Liver (tissue), 3 donors: ENCODE measurements at regions not wholly inside any gene's neighbourhood (a gene's known extent, or its start where the extent isn't known, plus 50 kb on each side); places are given as distances from the start of the nearest gene placed in this dataset.

ENCODE experiments used
- RAD21 ChIP-seq, 2 donors: IDR thresholded peaks; 2 replicates each; pipeline ENCODE4 v1.6.1; 2016; ENCODE audit warnings: antibody characterized with exemption in 2 of 2, mild to moderate bottlenecking in 2 of 2
- SP1 ChIP-seq: IDR thresholded peaks from 2 replicates; pipeline ENCODE4 v1.6.1; 2018; ENCODE audit warnings: antibody characterized with exemption, mild to moderate bottlenecking
- TAF1 ChIP-seq: conservative IDR thresholded peaks from 2 replicates; pipeline ENCODE4 v1.6.1; 2016; ENCODE audit warnings: antibody characterized with exemption, mild to moderate bottlenecking
- TF ChIP-seq, protein P1 (sequence below): IDR thresholded peaks from 2 replicates; pipeline ENCODE4 v1.6.1; 2016; ENCODE audit warnings: antibody characterized with exemption, mild to moderate bottlenecking
- TF ChIP-seq, protein P2 (sequence below): fragments of 150-350 bp; IDR thresholded peaks from 2 replicates; pipeline ENCODE4 v1.5.1; 2017; ENCODE audit warnings: improper control_type of control experiment, low read depth, low read length; ENCODE audit not compliant: missing input control
- donor health status: healthy.
- donor health status: healthy.

GRCh38 chr9:135344523-135344901 lies 135.1 kb upstream of the PPP1R26 start:
- TF ChIP-seq, protein P1, sequence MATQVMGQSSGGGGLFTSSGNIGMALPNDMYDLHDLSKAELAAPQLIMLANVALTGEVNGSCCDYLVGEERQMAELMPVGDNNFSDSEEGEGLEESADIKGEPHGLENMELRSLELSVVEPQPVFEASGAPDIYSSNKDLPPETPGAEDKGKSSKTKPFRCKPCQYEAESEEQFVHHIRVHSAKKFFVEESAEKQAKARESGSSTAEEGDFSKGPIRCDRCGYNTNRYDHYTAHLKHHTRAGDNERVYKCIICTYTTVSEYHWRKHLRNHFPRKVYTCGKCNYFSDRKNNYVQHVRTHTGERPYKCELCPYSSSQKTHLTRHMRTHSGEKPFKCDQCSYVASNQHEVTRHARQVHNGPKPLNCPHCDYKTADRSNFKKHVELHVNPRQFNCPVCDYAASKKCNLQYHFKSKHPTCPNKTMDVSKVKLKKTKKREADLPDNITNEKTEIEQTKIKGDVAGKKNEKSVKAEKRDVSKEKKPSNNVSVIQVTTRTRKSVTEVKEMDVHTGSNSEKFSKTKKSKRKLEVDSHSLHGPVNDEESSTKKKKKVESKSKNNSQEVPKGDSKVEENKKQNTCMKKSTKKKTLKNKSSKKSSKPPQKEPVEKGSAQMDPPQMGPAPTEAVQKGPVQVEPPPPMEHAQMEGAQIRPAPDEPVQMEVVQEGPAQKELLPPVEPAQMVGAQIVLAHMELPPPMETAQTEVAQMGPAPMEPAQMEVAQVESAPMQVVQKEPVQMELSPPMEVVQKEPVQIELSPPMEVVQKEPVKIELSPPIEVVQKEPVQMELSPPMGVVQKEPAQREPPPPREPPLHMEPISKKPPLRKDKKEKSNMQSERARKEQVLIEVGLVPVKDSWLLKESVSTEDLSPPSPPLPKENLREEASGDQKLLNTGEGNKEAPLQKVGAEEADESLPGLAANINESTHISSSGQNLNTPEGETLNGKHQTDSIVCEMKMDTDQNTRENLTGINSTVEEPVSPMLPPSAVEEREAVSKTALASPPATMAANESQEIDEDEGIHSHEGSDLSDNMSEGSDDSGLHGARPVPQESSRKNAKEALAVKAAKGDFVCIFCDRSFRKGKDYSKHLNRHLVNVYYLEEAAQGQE = no peak
- TF ChIP-seq, protein P2, sequence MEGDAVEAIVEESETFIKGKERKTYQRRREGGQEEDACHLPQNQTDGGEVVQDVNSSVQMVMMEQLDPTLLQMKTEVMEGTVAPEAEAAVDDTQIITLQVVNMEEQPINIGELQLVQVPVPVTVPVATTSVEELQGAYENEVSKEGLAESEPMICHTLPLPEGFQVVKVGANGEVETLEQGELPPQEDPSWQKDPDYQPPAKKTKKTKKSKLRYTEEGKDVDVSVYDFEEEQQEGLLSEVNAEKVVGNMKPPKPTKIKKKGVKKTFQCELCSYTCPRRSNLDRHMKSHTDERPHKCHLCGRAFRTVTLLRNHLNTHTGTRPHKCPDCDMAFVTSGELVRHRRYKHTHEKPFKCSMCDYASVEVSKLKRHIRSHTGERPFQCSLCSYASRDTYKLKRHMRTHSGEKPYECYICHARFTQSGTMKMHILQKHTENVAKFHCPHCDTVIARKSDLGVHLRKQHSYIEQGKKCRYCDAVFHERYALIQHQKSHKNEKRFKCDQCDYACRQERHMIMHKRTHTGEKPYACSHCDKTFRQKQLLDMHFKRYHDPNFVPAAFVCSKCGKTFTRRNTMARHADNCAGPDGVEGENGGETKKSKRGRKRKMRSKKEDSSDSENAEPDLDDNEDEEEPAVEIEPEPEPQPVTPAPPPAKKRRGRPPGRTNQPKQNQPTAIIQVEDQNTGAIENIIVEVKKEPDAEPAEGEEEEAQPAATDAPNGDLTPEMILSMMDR = no peak
- TF ChIP-seq SP1 (no peak), TAF1 (no peak), RAD21 (IDR thresholded peaks at IDR 0.05) (no peak)
